ENCODE measurements at regions not wholly inside any gene's neighbourhood (a gene's known extent, or its start where the extent isn't known, plus 50 kb on each side); places are given as distances from the start of the nearest gene placed in this dataset.

DNA sequence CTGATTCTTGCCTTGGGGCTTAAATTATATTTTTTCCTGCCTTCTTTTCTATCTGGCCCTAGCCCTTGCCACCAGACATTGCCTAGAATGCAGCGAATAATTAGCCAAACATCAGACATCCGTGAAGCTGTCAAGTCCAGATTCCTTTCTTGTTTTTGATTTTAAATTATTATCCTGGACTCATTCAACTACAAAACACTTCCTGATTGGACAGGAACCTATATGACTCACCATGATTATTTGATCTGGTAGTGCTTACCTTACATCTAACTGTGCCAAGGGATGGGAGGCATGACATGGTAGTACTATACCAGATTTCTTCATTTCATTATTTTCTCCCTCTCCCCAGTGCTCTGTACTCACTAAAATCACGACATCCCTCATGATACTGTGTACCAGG lies 829.6 kb downstream of the TLR4 start:
- H3K36me3 Mint-ChIP-seq = no peaks in the 10 kb centered on the region
- POLR2A ChIA-PET = no interaction called here
- ATAC-seq (no peak), DNase-seq (ENCODE audit: low spot score) (no peak)
- CTCF ChIA-PET = no interaction called here
- H3K9me3 Mint-ChIP-seq = no peaks in the 10 kb centered on the region
- H3K4me3 Mint-ChIP-seq = no peak overlapping the region
- H3K27me3 Mint-ChIP-seq (ENCODE audit: low read depth) = no peaks in the 10 kb centered on the region
- H3K27ac Mint-ChIP-seq = no peak overlapping the region
- peaks cover 4% of the 10 kb centered on the region; the same call in 1 of the 2 replicates for H3K4me1 Mint-ChIP-seq
- TF ChIP-seq ELF4 (CRISPR knock-in tag; IDR thresholded peaks at IDR 0.05; ENCODE audit: low read depth) (no peak), PREB (CRISPR knock-in tag; IDR thresholded peaks at IDR 0.05; ENCODE audit: borderline replicate concordance) (no peak), FOXP1 (CRISPR knock-in tag; IDR thresholded peaks at IDR 0.05; ENCODE audit: borderline replicate concordance) (no peak), FOXJ3 (CRISPR knock-in tag; IDR thresholded peaks at IDR 0.05; ENCODE audit: borderline replicate concordance) (no peak), FOXK1 (CRISPR knock-in tag; IDR thresholded peaks at IDR 0.05) (no peak), ZNF416 (CRISPR knock-in tag; IDR thresholded peaks at IDR 0.05) (no peak), NFE2L1 (CRISPR knock-in tag; IDR thresholded peaks at IDR 0.05) (no peak), NR1H2 (CRISPR knock-in tag; IDR thresholded peaks at IDR 0.05) (no peak), ZNF396 (CRISPR knock-in tag; IDR thresholded peaks at IDR 0.05; ENCODE audit: borderline replicate concordance) (no peak)
- TF ChIP-seq, protein P1, sequence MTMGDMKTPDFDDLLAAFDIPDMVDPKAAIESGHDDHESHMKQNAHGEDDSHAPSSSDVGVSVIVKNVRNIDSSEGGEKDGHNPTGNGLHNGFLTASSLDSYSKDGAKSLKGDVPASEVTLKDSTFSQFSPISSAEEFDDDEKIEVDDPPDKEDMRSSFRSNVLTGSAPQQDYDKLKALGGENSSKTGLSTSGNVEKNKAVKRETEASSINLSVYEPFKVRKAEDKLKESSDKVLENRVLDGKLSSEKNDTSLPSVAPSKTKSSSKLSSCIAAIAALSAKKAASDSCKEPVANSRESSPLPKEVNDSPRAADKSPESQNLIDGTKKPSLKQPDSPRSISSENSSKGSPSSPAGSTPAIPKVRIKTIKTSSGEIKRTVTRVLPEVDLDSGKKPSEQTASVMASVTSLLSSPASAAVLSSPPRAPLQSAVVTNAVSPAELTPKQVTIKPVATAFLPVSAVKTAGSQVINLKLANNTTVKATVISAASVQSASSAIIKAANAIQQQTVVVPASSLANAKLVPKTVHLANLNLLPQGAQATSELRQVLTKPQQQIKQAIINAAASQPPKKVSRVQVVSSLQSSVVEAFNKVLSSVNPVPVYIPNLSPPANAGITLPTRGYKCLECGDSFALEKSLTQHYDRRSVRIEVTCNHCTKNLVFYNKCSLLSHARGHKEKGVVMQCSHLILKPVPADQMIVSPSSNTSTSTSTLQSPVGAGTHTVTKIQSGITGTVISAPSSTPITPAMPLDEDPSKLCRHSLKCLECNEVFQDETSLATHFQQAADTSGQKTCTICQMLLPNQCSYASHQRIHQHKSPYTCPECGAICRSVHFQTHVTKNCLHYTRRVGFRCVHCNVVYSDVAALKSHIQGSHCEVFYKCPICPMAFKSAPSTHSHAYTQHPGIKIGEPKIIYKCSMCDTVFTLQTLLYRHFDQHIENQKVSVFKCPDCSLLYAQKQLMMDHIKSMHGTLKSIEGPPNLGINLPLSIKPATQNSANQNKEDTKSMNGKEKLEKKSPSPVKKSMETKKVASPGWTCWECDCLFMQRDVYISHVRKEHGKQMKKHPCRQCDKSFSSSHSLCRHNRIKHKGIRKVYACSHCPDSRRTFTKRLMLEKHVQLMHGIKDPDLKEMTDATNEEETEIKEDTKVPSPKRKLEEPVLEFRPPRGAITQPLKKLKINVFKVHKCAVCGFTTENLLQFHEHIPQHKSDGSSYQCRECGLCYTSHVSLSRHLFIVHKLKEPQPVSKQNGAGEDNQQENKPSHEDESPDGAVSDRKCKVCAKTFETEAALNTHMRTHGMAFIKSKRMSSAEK (CRISPR knock-in tag; IDR thresholded peaks at IDR 0.05; ENCODE audit: borderline replicate concordance) = no peak
- TF ChIP-seq, protein P2, sequence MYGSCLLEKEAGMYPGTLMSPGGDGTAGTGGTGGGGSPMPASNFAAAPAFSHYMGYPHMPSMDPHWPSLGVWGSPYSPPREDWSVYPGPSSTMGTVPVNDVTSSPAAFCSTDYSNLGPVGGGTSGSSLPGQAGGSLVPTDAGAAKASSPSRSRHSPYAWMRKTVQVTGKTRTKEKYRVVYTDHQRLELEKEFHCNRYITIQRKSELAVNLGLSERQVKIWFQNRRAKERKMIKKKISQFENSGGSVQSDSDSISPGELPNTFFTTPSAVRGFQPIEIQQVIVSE (CRISPR knock-in tag; IDR thresholded peaks at IDR 0.05; ENCODE audit: borderline replicate concordance) = no peak
- TF ChIP-seq, protein P3, sequence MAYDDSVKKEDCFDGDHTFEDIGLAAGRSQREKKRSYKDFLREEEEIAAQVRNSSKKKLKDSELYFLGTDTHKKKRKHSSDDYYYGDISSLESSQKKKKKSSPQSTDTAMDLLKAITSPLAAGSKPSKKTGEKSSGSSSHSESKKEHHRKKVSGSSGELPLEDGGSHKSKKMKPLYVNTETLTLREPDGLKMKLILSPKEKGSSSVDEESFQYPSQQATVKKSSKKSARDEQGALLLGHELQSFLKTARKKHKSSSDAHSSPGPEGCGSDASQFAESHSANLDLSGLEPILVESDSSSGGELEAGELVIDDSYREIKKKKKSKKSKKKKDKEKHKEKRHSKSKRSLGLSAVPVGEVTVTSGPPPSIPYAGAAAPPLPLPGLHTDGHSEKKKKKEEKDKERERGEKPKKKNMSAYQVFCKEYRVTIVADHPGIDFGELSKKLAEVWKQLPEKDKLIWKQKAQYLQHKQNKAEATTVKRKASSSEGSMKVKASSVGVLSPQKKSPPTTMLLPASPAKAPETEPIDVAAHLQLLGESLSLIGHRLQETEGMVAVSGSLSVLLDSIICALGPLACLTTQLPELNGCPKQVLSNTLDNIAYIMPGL (CRISPR knock-in tag; IDR thresholded peaks at IDR 0.05) = no peak

DNA sequence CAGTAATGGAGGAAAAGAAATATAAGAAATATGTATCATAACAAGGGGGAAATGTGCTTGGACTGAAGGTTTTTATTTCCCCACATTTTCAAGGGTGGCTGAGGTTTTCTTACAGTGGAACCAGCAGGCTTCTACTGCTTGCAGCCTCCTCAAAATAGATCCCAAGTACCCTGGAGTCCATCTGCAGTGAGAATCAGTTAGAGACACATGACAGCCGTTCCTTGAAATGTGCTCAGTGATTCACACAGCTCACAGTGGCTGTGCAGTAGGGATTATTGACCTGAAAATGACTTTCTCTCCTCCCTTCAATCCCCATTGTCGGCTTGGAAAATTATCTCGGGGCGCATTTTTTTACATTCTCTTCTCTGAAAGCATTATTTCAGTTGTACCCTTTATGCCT lies 832.0 kb downstream of the TLR4 start:
- Mint-ChIP-seq H3K9me3 (no peaks in the 10 kb centered on the region), H3K27me3 (ENCODE audit: low read depth) (no peaks in the 10 kb centered on the region), H3K4me1 (peaks cover 3% of the 10 kb centered on the region), H3K36me3 (no peaks in the 10 kb centered on the region), H3K27ac (no peak overlapping the region), H3K4me3 (no peak overlapping the region)
- CTCF ChIA-PET = no interaction called here
- no peak for TF ChIP-seq ZNF138 (CRISPR knock-in tag; conservative IDR thresholded peaks at IDR 0.05)
- no peak for TF ChIP-seq ZBTB21 (CRISPR knock-in tag; IDR thresholded peaks at IDR 0.05; ENCODE audit: borderline replicate concordance)
- TF ChIP-seq ZNF423 (CRISPR knock-in tag; IDR thresholded peaks at IDR 0.05) = no peak
- no peak for TF ChIP-seq ZNF425 (CRISPR knock-in tag; conservative IDR thresholded peaks at IDR 0.05)
- no peak for TF ChIP-seq SMAD4 (CRISPR knock-in tag; IDR thresholded peaks at IDR 0.05)
- TF ChIP-seq GRHL2 (CRISPR knock-in tag; IDR thresholded peaks at IDR 0.05; ENCODE audit: insufficient replicate concordance, severe bottlenecking) = no peak
- no peak for TF ChIP-seq E2F5 (CRISPR knock-in tag; IDR thresholded peaks at IDR 0.05)
- POLR2A ChIA-PET = no interaction called here
- no peak for DNase-seq (ENCODE audit: low spot score)
- no peak for ATAC-seq

Data from WTC11 (cell line).